HG02840 (cell line): ENCODE measurements at regions not wholly inside any gene's neighbourhood (a gene's known extent, or its start where the extent isn't known, plus 50 kb on each side); places are given as distances from the start of the nearest gene placed in this dataset.
"Not testable (repeated sequence)": the region's sequence is repeated elsewhere in the genome, so short reads cannot be mapped to it uniquely, and the experiment has no call there.

Experiments used
- ATAC-seq: cut with Tn5 transposase; IDR thresholded peaks from one replicate; pipeline ENCODE4 v1.9.1; 2021; ENCODE audit warnings: mild to moderate bottlenecking, moderate library complexity, moderate number of reproducible peaks; ENCODE audit not compliant: unreplicated experiment, low FRiP score

DNA sequence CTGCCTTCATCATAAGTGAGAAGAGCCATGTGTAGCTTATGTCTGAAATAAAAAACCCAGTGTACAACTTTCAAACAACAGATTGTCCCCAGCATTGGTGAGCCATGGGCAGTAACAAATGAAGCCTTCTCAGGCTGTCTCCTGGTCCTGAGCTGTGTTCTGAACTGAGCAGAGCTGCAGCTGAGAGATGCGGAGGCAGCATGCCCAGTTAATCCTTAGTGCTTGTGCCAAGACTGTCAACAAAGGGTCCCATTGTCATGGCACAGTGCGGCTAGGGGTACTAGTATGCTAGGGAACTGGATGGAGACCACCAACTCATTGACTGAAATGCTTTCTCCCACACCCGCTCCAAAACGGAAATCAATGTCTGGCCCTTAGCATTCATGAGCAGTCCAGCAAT is 154.3 kb downstream of the RMST start:
- ATAC-seq = no peak

DNA sequence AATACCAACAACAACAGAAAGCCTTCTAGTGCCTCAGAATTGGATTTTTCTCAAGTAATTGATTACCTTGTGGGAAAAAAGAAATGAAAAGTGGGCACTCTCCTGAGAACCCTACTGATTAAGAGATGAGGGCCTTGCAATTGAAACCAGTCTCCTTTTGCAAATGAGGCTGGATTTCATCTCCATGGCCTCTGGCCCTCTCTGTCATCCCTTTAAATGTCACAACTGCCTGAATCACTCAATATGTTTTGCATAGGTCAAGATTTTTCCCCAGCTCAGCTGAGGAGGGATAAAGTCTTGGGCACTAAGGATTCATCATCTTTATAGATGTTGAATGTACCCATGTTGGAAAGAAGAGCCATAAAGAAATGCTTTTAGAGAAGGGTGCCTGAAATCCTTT is 166.4 kb downstream of the RMST start:
- ATAC-seq = no peak

DNA sequence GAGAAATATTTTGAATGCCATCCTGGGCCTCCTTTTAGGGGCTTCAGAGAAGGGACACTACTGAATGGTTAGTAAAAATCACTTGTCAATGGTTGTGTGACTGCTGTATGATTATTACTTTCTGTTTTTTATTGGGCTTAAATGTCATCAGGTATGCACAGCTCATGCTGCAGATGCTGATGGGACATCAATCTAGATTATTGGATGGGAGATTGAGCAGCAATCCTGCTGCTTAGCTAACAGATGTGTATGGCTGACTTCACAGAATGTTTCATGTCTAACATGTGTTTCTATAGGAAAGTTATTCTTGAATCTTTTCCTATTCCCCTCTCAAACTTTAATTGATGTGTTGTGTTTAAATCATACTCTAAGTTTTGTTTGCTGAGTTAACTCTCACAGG is 166.8 kb downstream of the RMST start:
- no peak for ATAC-seq

DNA sequence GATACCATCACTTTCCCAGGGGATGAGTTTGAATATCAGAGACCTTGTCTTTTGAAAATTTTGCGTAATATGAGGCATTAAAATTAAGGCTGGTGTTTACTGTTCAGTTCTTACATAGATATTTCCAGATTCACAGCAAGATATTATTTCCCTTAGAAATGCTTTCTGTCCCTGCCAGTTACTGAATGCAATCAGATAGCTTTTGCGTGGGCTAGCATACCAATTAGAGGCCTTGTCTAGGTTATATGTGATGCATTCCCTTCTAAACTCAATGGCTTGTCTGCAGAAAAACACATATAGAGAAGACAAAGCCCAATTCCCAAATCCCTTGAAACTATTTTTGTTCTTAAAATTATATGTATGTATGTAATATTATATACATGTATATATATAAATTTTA is 167.8 kb downstream of the RMST start:
- no peak for ATAC-seq

DNA sequence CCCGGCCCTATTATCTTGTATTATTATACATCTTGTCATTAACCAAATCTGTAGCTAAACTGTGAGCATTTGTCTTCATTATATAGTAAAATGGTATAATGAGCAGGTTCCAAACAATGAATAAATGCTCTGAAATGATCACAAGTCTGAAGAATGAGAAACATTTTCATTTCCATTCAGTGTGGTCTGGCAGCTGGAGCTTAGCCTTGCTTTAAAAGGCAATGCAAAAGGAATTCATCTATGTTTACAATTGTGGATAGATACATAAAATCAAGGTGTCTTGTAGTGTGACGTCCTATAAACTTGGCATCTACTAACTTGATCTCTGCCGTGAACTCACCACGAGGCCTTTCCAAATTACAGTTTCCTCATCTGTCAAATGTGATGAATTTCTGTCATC is 168.3 kb downstream of the RMST start:
- ATAC-seq = no peak

DNA sequence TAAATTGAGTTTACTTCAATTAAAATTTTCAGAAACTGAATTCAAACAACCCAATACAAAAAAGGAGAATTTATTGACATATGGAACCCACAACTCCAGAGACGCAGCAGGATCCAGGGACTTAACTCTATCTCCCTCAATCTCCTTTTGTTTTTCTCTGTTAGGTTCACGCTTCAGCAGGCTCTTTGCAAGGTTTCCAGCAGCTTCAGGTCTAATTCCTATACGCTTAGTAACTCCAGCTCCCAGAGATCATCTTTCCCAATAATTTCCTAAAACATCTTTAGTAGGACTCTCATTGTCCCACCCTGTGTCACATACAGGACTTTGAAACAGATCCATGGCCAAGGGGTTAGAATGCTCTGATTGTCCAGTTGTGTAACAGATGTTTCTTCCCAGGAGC is 175.2 kb downstream of the RMST start:
- ATAC-seq = no peak

DNA sequence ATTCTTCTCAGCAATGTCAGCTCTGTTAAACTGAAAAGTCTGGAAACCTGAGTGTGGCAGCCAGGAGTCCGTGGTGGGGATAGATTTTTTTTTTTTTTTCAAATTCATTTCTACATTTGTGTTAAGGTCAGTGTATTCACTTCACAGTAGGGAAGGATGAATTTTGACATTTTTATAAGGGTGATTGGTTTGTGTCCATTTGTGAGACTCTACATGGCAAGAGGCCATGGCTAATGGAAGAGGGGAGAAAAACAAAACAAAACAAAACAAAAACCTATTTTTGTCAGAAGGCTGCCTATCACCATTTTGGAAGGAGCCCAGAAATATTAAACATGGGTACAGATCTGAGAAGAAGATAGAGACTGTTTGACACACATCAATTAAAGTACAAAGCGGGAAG is 176.1 kb downstream of the RMST start:
- no peak for ATAC-seq

DNA sequence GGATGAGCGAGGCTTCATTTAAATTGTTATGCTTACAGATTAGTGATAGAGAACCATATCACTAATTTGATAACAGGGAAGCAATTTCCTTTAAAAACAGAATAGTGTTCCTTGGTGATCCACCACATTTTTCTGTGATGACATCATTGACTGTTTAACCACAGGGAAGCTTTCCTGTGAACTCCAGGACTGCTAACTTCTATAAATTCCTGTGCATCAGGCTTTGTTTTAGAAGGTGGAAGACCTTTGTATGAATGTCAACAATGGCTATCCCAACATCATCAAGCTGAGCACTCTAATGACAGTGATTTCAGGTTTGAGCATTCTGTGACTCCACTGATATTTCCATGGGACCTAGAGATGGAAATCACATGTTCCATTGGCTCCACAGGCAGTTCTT is 177.1 kb downstream of the RMST start:
- ATAC-seq = no peak

DNA sequence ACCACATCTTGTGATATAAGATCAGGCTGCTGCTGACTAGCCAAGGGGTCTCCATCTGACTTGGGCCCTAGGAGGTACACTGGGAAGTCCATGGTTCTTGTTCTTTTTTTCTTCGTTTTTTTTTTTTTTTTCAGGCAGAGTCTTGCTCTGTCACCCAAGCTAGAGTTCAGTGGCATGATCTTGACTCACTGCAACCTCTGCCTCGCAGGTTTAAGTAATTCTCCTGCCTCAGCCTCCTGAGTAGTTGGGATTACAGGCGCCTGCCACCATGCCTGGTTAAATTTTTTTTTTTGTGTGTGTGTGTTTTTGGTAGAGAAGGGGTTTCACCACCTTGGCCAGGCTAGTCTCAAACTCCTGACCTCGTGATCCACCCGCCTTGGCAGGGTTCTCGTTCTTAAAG is 178.2 kb downstream of the RMST start:
- no peak for ATAC-seq

DNA sequence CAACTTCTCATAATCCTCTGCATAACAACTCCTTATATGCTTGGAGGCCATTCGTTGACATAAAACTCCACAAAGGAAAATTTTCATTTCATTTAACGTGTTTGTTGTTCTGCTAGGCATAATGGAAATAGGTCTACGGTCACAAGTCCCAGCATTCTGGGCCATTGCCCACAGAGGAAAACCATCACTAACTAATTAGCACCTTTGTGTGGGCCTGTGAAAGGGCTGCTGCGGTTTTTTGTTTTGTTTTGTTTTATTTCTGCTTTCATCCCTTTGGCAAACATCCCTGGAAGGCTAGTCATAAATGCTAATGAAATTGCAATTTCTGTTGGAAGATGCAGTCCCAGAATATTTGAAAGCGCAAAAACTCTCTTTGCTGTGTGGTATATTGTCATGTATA is 180.3 kb downstream of the RMST start:
- ATAC-seq = no peak

DNA sequence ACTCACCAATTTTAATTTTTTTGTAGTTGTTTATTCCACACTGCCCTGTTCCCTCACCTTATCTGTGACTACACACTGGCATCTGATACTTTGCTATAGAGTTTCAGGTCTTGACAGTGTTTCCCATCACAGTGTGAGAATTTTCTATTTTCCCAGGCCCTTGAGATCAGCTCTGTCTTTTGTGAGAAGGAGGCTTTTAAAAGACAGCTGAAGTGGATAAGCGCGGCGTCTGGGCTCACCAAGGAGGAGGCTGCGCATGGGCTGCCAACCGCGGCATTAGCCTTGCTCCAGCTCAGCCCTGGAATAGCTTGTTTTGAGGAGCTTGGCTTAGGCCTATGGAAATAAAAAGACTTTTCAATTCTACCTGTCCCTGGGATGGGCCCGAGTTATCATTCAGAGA is 181.3 kb downstream of the RMST start:
- ATAC-seq = no peak

DNA sequence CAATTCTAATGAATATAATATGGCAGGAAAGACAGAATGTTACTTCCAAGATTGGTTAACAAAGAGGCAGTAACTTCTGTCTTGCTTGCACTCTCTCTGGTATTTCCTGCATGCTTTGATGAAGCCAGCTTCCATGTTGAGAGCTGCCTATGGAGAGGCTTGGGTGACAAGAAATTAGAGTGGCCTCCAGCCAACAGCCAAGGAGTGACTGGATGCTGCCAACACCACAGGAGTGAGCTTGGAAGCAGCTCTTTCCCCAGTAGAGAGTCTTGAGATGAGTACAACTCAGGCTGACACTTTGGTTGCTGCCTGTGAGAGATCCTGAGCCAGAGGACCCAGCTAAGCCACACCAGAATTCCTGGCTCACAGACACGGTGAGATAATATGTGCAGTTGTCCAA is 183.1 kb downstream of the RMST start:
- ATAC-seq = no peak

DNA sequence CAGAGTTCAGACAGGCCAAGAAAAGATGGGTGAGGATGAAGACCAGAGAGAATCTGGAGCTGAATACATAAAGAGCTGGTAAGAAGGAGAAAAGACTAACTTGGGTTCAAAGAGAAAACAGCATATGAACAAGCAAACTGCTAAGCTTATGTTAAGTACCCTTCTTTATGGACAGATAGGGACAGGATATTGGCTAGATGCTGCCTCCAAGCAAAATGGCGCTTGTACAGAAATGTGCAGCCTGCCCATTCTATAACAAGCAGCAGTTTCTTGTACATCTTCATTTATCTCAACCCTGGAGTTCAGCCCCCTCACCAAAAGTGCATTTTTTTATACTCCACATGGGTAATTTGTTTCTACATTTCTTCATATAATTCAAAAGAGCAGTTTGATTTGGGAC is 184.5 kb downstream of the RMST start:
- ATAC-seq = no peak

DNA sequence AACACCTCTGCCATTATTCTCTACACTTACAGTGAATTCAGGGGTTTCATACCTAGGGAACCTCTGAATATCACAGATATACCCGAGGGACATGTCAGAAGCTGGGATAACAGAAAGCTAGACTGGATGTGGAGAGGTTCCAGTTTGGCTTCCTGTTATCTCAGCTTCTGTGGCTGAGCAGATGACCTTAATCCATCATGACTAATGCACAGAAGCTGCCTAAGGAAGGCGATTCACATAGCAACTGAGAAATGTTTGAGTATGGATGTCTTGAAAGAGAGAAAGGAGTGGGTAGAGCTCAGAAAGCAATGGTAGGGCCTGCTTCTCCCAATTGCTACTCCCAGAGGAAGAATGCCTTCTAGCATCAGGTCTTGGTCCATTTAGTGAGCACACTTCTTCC is 187.6 kb downstream of the RMST start:
- no peak for ATAC-seq

DNA sequence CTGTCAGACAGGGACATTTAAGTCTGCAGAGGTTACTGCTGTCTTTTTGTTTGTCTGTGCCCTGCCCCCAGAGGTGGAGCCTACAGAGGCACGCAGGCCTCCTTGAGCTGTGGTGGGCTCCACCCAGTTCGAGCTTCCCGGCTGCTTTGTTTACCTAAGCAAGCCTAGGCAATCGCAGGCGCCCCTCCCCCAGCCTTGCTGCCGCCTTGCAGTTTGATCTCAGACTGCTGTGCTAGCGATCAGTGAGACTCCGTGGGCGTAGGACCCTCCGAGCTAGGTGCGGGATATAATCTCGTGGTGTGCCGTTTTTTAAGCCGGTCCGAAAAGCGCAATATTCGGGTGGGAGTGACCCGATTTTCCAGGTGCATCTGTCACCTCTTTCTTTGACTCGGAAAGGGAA is 193.9 kb downstream of the RMST start:
- ATAC-seq = not testable (repeated sequence)

DNA sequence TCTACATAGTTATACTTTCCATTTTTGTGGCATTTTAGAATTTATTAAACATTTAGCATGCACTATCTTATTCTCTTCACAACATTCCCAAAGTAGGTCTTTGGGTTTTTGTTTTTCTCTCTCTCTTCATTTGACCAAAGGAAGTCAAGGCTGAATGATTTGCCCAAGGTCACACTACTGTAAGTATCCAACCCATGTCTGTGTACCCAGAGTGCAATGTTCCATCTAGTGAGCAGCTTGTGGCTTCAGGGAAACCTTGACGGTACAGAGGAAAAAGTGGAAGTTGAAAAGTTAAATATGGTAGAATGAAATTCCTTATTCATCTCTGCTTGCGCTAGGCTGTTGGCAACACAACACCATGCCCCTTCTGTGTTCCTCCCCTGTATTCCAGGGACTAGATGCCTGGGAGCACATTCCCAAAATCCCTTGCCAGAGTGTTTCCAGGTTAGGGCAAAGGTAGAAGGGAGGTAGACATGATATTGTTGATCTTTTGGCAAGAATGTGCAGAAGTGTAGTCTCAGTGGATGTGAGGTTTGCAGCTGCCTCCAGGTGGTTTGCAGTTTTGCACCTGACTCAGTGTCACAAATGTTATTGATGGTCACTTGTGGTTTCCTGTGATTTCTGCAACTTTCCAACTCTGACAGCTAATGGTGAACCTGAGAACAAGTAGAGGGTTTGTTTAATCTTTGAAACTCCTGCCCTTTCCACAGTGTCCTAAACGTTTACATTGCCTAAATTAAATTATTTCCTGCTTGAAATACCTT is 196.7 kb downstream of the RMST start:
- no peak for ATAC-seq

DNA sequence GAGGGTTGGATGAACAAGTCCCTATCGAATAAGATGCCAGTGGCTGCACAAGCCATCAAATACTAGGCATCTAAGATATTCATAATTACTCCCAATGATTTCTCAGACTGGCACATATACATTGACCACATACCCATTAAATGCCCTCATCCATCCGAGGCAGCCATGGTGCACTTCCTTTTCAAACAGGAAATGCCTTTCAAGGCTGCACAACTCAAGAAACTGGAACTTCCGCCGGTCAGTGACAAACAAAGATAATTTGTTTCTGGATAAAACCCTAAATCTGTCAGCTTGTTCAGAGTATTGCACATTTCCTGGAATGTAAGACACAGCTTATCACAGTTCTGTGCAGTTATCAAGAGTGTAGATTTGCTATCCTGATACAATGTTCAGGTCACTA is 203.7 kb downstream of the RMST start:
- no peak for ATAC-seq

DNA sequence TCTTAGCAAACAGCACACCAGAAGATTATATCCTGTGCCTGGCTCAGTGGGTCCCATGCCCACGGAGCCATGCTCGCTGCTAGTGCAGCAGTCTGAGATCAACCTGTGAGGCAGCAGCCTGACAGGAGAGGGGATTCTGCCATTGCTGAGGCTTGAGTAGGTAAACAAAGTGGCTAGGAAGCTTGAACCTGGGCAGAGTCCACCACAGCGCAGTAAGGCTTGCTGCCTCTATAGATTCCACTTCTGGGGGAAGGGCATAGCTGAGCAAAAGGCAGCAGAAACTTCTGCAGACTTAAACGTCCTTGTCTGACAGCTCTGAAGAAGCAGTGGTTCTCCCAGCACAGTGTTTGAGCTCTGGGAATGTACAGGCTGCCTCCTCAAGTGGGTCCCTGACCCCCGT is 210.3 kb downstream of the RMST start:
- no peak for ATAC-seq

DNA sequence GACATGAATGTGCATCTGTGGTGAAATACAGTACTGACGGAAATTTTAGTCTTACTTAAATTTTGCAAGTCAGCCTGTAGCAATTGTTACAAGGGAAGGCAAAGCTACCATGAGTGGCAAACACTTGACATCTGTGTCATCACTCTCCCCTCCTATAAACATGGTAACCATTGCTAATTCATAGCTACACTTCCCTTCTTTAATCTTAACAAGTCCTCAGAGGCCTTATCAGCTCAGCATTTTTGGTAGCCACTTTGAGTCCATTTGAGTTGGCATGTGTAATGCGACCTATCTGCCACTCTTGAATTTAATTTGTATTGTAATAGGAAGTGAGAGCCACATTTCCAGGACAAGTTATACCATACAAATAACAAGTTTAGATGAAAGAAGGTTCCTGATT is 218.1 kb downstream of the RMST start:
- no peak for ATAC-seq

DNA sequence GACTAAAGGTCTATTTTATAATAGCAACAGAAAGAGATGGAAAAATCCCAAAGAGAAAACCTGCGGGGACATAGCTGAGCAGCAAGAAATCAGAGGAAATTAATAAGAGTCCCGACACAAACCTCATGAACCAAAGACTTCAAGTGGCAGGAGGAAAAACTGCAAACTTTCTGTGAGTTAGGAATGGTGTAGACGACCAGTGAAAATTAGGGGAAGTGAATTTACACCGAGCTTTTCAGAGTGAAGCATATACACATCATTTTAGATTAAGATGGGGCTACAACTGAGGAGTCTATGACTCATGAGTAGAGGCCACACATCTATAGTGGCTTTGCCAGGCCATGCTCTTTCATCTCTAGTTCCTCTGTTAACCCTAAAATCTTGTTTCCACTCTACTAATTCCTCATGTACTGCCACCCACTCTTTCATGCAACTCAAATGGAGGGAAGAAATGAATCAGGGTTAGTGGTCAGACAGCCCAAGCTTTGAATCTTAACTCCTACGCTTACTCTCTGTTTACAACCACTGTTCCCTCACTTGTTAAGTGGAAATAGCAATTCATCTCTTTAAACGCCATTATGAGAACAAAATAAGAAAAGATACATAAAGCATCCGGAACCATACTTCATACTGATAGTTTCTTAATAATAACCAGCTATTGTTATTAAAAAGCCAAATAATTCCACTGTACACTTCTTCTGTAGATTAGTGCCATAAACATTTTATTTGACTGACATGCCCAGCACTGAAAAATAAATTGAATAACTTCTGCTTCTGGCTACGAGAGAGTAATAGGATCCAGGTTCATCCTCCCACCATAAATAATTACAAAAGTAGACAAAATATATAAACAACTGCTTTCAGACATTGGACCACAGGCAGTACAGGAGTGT is 219.3 kb downstream of the RMST start:
- ATAC-seq = no peak

DNA sequence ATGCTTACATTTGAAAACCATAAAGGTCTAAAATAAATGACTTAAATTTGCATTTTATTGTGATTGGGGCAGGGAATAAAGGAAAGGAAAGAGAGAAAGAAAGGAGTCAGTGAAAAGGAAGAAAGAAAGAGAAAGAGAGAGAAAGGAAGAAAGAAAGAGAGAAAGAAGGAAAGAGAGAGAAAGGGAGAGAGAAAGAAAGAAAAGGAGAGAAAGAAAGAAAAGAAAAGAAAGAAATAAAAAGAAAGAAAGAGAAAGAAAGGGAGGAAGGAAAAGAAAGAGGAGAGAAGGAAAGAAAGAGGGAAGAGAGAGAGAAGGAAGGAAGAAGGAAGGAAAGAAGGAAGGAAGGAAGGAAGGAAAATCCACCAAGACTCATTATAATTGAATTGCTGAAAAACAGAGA is 222.8 kb downstream of the RMST start:
- ATAC-seq = no peak

DNA sequence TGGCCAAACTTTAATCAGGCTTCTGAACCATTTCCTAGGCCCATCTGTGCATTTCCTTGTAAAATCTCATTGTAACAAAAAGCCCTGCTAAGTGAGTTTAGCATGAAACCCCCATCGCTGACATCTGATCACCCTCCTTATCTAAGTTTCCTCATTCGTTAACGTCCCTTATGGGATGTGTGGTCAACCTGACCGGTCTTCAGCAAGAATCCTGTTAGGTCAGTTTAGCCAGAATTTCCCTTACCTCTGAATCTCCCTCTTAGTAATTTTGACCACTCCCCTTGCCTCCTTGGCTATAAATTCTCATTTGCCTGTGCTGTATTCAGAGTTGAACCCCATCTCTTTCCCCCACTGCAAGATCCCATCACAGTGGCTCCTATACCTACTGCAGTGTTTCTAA is 239.3 kb downstream of the RMST start:
- ATAC-seq = no peak
